WI38 (cell line): ENCODE measurements at regions not wholly inside any gene's neighbourhood (a gene's known extent, or its start where the extent isn't known, plus 50 kb on each side); places are given as distances from the start of the nearest gene placed in this dataset.

Experiments
- H3K4me3 ChIP-seq: 2 replicates; pipeline ENCODE4 v1.5.1; 2011; ENCODE audit warnings: low read depth, mild to moderate bottlenecking, control low read depth, low read length
- CTCF ChIP-seq: IDR thresholded peaks from 2 replicates; pipeline ENCODE4 v1.5.1; 2012; ENCODE audit warnings: low read depth, mild to moderate bottlenecking, control low read depth, low read length

- no peak for TF ChIP-seq CTCF
- no peak overlapping the region for H3K4me3 ChIP-seq
These were observed 106.5 kb upstream of the TMEM72 start for GRCh38 chr10:44804661-44805060.

- no peak for TF ChIP-seq CTCF
- no peak overlapping the region for H3K4me3 ChIP-seq
These were observed 105.5 kb upstream of the TMEM72 start for GRCh38 chr10:44805466-44806210.

GRCh38 chr10:44806950-44807349 lies 104.2 kb upstream of the TMEM72 start:
- no peak overlapping the region for H3K4me3 ChIP-seq
- TF ChIP-seq CTCF = no peak

GRCh38 chr10:44807451-44807850 lies 103.7 kb upstream of the TMEM72 start:
- no peak overlapping the region for H3K4me3 ChIP-seq
- TF ChIP-seq CTCF = no peak

GRCh38 chr10:44809647-44810046 lies 101.5 kb upstream of the TMEM72 start:
- no peak overlapping the region for H3K4me3 ChIP-seq
- TF ChIP-seq CTCF = no peak

GRCh38 chr10:44811072-44811471 lies 100.1 kb upstream of the TMEM72 start:
- no peak for TF ChIP-seq CTCF
- no peak overlapping the region for H3K4me3 ChIP-seq

GRCh38 chr10:44813201-44813600 lies 97.9 kb upstream of the TMEM72 start:
- H3K4me3 ChIP-seq = no peak overlapping the region
- no peak for TF ChIP-seq CTCF
